ENCODE measurements at regions not wholly inside any gene's neighbourhood (a gene's known extent, or its start where the extent isn't known, plus 50 kb on each side); places are given as distances from the start of the nearest gene placed in this dataset.
A peak's percentile ranks its signal among the peaks of the same experiment; 100 is the strongest.

- DNase-seq, result no peak
Observed at GRCh38 chr5:6193310-6193709, 185.0 kb downstream of the MED10 start.

DNA sequence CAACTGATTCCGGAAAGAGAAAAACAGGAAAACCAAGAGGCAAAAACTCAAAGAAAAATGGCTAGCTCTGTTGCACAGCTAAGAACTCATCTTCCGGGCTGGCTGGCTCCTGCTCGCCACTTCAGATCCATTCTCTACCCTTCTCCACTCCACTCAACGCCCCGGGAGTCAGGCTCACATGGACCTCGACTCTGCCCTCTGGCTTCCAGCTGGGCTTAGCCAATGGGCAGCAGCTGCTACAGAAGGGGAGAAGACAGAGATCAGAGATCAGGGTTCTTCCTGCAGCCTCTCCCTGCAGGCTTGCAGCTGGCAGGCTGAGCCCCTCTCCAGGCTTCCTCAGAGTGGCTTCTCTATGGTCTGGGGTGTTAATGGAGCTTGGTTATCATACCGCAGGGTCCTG, 187.5 kb downstream of the MED10 start:
- no peak for DNase-seq

GRCh38 chr5:6188976-6189375, 189.4 kb downstream of the MED10 start:
- DNase-seq, result no peak

DNA sequence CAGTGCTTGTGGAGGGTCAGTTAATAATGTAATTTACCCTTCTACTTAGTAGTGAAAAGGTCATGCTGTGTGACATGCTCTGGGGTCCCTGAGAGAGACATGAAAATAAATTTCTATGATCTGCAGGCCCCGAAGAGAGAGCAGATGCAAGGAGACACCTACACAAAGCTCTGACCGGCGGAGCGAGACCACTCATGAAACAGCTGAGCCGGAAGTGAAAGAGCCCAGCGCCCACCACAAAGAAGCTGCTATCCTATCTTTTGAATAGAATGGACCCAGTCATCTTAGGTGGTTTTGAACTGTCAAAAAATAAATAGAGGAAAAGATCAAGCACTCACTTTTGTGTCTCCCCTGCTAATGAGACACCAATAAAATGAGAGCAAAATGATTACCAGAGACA, 190.0 kb downstream of the MED10 start:
- DNase-seq, result no peak

GRCh38 chr5:6187501-6187900, 190.8 kb downstream of the MED10 start:
- DNase-seq, result no peak

DNA sequence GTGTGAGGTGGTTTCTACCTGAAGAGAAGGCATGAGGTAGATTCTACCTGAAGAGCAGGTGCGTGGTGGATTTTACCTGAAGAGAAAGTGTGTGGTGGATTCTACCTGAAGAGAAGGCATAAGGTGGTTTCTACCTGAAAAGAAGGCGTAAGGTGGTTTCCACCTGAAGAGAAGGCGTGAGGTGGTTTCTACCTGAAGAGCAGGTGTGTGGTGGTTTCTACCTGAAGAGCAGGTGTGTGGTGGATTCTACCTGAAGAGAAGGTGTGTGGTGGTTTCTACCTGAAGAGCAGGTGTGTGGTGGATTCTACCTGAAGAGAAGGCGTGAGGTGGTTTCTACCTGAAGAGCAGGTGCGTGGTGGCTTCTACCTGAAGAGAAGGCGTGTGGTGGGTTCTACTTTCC, 192.8 kb downstream of the MED10 start:
- no peak for DNase-seq

DNA sequence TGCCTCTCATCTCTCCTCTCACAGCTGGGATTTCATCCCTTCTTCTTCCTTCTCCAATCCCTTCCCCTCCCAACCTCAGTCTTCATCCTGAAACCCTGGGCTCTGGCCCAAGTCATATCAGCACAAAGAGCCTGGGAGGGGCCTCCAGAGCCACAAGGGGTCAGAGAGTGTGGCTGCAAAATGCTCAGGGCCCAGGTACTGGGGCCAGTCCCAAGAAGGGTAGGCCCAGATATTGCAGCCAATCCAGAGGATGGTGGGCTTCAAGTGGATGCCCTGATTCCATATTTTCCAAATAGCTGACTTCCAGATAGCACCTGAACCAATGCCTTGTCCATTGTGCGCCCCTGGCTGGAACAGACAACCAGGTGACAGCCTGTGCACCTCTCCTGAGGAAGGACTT, 193.9 kb downstream of the MED10 start:
- no peak for DNase-seq

- no peak for DNase-seq
Observed at GRCh38 chr5:6183391-6184390, 194.7 kb downstream of the MED10 start.

DNA sequence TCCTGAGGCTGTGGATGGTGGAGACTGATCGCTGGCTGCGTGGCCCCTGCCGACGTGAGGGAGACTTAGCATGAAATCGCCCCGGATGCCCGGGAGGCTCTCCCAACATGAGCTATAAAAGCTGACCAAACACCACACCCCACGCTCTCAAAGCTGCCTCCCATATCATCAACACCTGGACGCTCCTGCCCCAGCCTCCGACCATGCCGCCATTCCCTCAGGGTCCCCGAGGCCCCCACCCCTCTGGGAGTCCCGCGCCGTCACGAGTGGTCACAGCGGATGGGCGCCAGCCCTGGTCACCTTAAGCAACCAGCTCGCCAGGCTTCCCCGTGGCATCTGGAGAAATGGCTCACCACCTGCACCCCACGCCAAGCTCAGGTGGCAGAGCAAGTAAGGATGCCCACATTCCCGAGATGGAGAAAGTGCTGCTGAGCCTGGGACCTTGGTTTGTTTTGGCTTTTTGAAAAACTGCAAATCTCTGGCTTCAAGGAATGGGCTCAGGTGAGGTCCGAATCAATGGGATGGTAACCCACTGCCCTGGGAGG, 196.0 kb downstream of the MED10 start:
- no peak for DNase-seq

DNA sequence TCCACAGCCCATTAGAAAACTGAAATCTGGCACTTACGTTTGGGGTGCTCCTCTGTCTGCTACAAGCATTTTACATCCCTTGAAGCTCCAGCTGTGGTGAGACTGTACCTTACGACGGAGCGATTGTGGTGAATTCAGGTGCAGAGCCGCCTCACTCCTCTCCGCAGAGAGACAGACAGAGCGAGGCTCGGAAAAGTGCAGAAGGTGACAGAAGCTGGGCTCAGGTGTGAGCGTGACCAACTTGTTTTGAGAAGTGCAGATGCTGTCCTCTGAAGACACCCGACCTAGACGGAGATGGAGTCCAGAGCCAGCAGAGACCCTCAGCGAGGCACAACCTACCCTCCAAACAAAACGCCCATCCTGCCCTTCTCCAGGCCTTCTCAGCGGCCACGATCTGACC, 196.5 kb downstream of the MED10 start:
- no peak for DNase-seq

- peak in 1 of 2 experiments; percentile 17 for DNase-seq
Observed at GRCh38 chr5:6181147-6181729, 197.1 kb downstream of the MED10 start.

DNA sequence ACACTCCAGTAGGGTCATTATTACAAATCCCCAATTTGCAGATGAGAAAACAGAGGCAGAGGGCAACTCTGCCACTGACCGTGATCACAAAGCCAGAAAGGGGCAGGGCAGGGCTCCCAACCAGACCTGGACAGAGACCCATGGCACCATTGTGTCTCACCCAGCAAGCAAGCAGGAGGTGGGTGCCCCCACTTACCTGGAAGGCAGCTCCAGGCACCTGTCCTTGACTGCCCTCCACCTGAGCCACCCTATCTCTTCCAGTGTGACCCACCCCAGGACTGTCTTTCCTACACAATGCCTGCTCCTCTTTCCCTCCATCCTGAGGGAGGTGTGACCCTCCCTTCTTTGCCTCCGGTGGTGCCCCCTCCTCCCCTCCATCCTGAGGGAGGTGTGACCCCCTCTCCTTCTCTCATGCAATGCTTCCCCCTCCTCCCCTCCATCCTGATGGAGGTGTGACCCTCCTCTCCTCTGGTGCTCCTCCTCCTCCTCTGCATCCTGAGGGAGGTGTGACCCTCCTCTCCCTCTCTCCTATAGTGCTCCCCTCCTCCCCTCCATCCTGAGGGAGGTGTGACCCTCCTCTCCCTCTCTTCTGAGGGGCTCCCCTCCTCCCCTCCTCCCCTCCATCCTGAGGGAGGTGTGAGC, 198.0 kb downstream of the MED10 start:
- DNase-seq, result no peak

DNA sequence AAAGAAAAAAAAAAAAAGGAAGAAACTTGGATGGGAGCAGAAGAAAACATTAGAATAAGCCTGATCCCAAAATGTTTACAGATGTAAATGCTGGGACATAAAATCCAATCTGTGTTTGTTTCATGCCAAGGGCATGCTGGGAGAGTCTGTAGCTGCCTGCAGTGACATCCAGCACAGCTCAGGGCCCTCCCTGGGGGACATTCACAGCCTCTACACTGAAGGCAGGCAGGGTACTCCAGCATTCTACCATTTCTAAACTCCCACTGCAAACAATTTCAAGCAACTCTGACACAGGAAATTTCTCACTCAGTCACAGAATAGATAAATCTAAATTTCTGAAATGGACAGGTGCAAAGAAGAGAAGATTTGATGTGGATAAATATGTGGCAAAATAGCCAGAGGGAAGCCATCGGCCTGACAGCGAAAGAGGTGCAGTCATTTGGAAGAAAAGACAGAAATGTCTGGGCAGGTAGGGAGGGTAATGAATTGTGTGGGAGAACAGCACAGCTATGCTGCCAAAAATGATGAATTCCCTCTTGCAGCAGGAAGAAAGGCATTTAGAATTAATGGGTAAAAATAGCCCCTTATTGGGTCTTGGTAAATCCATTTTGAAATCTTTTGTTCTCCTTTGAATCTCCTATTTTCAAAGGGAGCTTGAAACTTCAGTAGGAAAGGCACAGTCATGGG, 199.4 kb downstream of the MED10 start:
- DNase-seq, result no peak

- DNase-seq, result no peak
Observed at GRCh38 chr5:6177926-6178325, 200.4 kb downstream of the MED10 start.

DNA sequence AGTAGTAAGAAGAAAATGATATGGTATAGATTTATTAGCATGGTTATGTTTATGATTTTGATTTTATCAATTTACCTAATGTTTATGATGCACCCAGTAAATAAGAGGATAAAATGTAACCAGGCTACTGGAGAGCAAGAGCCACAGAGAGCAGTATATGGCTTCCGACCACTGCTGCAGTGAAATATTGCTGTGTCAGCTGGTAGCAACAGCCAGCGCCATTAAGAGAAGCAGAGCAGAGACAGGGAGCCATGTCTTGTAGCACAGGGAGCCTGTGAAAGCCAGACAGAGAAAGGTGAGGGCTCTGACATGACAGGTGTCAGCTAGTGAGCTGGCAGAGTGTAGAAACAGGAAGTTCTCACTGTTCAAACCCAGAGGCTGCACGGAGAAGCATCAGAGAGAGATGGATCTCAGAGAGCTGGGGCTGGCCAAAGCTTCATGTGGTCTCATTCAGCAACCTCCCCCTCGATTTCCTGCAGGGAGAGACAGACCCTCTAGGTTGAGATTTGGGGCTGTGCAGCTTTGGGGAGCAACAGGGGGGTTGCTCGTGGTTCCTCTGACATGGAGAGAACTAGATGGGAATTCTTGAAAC, 202.1 kb downstream of the MED10 start:
- DNase-seq, result no peak

- no peak for DNase-seq
Observed at GRCh38 chr5:6175172-6175854, 203.0 kb downstream of the MED10 start.

- no peak for DNase-seq
Observed at GRCh38 chr5:6169660-6170059, 208.7 kb downstream of the MED10 start.

- DNase-seq, result no peak
Observed at GRCh38 chr5:6166698-6167394, 211.5 kb downstream of the MED10 start.

- DNase-seq, result no peak
Observed at GRCh38 chr5:6163913-6164312, 214.4 kb downstream of the MED10 start.

- no peak for DNase-seq
Observed at GRCh38 chr5:6162175-6162574, 216.2 kb downstream of the MED10 start.

DNA sequence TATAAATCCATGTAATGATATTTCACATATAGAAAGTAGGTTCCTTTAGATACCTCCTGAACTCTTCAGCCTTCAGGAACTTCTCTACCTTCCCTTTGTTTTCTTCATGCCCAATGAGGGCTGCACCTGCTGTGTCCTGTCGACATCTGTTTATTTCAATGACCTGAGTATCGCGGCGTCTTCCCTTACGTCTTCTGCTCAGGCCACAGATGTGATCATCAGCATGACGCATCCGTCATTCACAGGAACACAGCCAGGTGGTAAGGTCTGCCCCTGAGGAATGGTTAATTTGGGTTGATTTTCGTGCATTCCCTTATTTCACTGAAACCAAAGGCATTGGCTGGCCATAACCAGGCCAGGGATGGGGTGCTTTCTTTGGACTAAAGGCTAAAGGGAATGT, 217.1 kb downstream of the MED10 start:
- DNase-seq, result no peak
